Stimulated activated CD8-positive, alpha-beta memory T cell treated with anti-CD3 and anti-CD28 coated beads, Interleukin-12 subunit alpha, Interleukin-12 subunit beta, amount 100 ng/mL, for 4 hours (primary cell): ENCODE measurements at regions not wholly inside any gene's neighbourhood (a gene's known extent, or its start where the extent isn't known, plus 50 kb on each side); places are given as distances from the start of the nearest gene placed in this dataset.

Source experiments
- DNase-seq: peaks from one replicate; pipeline ENCODE4 v3.0.0-alpha.2; 2020; ENCODE audit warnings: low read depth

GRCh38 chr6:148105695-148106094 is 236.9 kb upstream of the SASH1 start:
- DNase-seq = no peak

- DNase-seq = no peak
These were observed 234.7 kb upstream of the SASH1 start for GRCh38 chr6:148107911-148108310.

- DNase-seq = no peak
These were observed 232.9 kb upstream of the SASH1 start for GRCh38 chr6:148109732-148110131.

GRCh38 chr6:148110925-148111324 is 231.7 kb upstream of the SASH1 start:
- DNase-seq = no peak

- DNase-seq = no peak
These were observed 229.8 kb upstream of the SASH1 start for GRCh38 chr6:148112851-148113319.

- DNase-seq = no peak
These were observed 226.6 kb upstream of the SASH1 start for GRCh38 chr6:148116001-148116400.

GRCh38 chr6:148118244-148118643 is 224.4 kb upstream of the SASH1 start:
- no peak for DNase-seq

GRCh38 chr6:148128014-148128730 is 214.5 kb upstream of the SASH1 start:
- DNase-seq = no peak

- DNase-seq = no peak
These were observed 208.0 kb upstream of the SASH1 start for GRCh38 chr6:148134592-148134991.

- DNase-seq = no peak
These were observed 206.1 kb upstream of the SASH1 start for GRCh38 chr6:148136586-148136985.

GRCh38 chr6:148137652-148138051 is 205.0 kb upstream of the SASH1 start:
- no peak for DNase-seq

- DNase-seq = no peak
These were observed 204.1 kb upstream of the SASH1 start for GRCh38 chr6:148138573-148138972.

GRCh38 chr6:148140772-148141557 is 201.7 kb upstream of the SASH1 start:
- no peak for DNase-seq

- no peak for DNase-seq
These were observed 199.8 kb upstream of the SASH1 start for GRCh38 chr6:148142821-148143220.

- no peak for DNase-seq
These were observed 198.9 kb upstream of the SASH1 start for GRCh38 chr6:148143771-148144170.

- DNase-seq = peak; percentile 6
These were observed 197.6 kb upstream of the SASH1 start for GRCh38 chr6:148144917-148145521.

GRCh38 chr6:148146717-148147462 is 195.7 kb upstream of the SASH1 start:
- peak; percentile 8 for DNase-seq

- no peak for DNase-seq
These were observed 195.2 kb upstream of the SASH1 start for GRCh38 chr6:148147463-148147830.

GRCh38 chr6:148151896-148152643 is 190.6 kb upstream of the SASH1 start:
- no peak for DNase-seq

GRCh38 chr6:148154668-148155067 is 188.0 kb upstream of the SASH1 start:
- no peak for DNase-seq

- no peak for DNase-seq
These were observed 187.3 kb upstream of the SASH1 start for GRCh38 chr6:148155293-148155692.

GRCh38 chr6:148157841-148158240 is 184.8 kb upstream of the SASH1 start:
- no peak for DNase-seq
